Loucy (cell line): ENCODE measurements at regions not wholly inside any gene's neighbourhood (a gene's known extent, or its start where the extent isn't known, plus 50 kb on each side); places are given as distances from the start of the nearest gene placed in this dataset.

ENCODE experiments used
- EZH2phosphoT487 ChIP-seq: fragments of 200-600 bp; IDR thresholded peaks from 2 replicates; pipeline ENCODE4 v1.6.1; 2018; ENCODE audit warnings: antibody characterized with exemption, mild to moderate bottlenecking, moderate library complexity, borderline replicate concordance
- TF ChIP-seq, protein P1 (sequence below): fragments of 200-600 bp; sonication (generic); conservative IDR thresholded peaks from 2 replicates; pipeline ENCODE4 v1.5.1; 2014; ENCODE audit warnings: mild to moderate bottlenecking, antibody characterized with exemption, low read length

DNA sequence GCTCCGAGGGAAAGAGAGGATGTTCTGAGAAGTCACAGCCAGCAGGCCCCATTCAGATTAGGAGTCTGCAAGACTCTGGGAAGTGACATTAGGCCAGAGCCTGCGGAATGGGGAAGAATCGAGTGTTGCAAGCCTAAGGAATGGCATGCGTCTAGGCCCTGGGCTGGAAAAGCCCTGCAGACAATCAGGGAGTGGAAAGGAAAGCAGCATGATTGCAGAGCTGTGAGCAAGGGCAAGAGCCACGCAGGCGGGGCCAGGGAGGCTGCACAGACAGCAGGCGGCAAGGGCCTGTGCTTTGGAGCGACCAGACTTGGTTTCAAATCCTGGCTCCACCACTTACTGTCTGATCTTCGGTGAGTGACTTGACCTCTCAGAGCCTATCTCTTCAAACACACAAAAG, 118.2 kb downstream of the RRAGC start:
- TF ChIP-seq, protein P1, sequence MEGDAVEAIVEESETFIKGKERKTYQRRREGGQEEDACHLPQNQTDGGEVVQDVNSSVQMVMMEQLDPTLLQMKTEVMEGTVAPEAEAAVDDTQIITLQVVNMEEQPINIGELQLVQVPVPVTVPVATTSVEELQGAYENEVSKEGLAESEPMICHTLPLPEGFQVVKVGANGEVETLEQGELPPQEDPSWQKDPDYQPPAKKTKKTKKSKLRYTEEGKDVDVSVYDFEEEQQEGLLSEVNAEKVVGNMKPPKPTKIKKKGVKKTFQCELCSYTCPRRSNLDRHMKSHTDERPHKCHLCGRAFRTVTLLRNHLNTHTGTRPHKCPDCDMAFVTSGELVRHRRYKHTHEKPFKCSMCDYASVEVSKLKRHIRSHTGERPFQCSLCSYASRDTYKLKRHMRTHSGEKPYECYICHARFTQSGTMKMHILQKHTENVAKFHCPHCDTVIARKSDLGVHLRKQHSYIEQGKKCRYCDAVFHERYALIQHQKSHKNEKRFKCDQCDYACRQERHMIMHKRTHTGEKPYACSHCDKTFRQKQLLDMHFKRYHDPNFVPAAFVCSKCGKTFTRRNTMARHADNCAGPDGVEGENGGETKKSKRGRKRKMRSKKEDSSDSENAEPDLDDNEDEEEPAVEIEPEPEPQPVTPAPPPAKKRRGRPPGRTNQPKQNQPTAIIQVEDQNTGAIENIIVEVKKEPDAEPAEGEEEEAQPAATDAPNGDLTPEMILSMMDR = no peak
- TF ChIP-seq EZH2phosphoT487 = no peak
